H1 (cell line): ENCODE measurements at regions not wholly inside any gene's neighbourhood (a gene's known extent, or its start where the extent isn't known, plus 50 kb on each side); places are given as distances from the start of the nearest gene placed in this dataset.

ENCODE experiments used
- CTCF ChIA-PET: fragments of 300-600 bp; sonication (Branson Sonifier 250); formaldehyde crosslinking; loops from one replicate; lab custom pipeline; 2021; ENCODE audit not compliant: partially characterized antibody; lab: Charles Lee
- POLR2A ChIA-PET: fragments of 300-600 bp; sonication (Branson Sonifier 250); formaldehyde crosslinking; loops from one replicate; lab custom pipeline; 2021; ENCODE audit warnings: inconsistent platforms; ENCODE audit not compliant: partially characterized antibody; lab: Charles Lee
- DNase-seq, 2 experiments: peaks; one replicate each; pipeline versions ENCODE4 v3.0.0 to v3.0.0-alpha.2; 2010 to 2022; ENCODE audit warnings: low spot score in 2 of 2, low read depth in 1 of 2, mixed read lengths in 1 of 2
- FAIRE-seq: peaks from 2 replicates; lab custom pipeline; 2011; peaks lifted over from hg19 to GRCh38; lab: Jason Lieb, UNC
- H2AFZ ChIP-seq: 2 replicates; pipeline ENCODE4 v1.8.1; 2012; ENCODE audit warnings: low read length, inconsistent platforms
- H2AK5ac ChIP-seq: 2 replicates; pipeline ENCODE4 v1.6.1; 2013; ENCODE audit warnings: low read depth, low read length
- H2BK120ac ChIP-seq: replicated peaks from 2 replicates; pipeline ENCODE3; 2013; ENCODE audit warnings: low read depth, low read length, inconsistent platforms
- H2BK12ac ChIP-seq: 2 replicates; pipeline ENCODE4 v1.6.1; 2013; ENCODE audit warnings: low read depth, low read length
- H2BK15ac ChIP-seq: 2 replicates; pipeline ENCODE4 v1.6.1; 2013; ENCODE audit warnings: low read length
- H2BK20ac ChIP-seq: 2 replicates; pipeline ENCODE4 v1.6.1; 2013; ENCODE audit warnings: low read length
- H2BK5ac ChIP-seq: 2 replicates; pipeline ENCODE4 v1.6.1; 2013; ENCODE audit warnings: low read depth, low read length
- H3K14ac ChIP-seq: 2 replicates; pipeline ENCODE4 v1.6.1; 2013; ENCODE audit warnings: inconsistent platforms; ENCODE audit not compliant: insufficient read length
- H3K18ac ChIP-seq: 2 replicates; pipeline ENCODE4 v1.6.1; 2013; ENCODE audit warnings: low read length; ENCODE audit errors: extremely low read depth
- H3K23ac ChIP-seq: 2 replicates; pipeline ENCODE4 v1.6.1; 2013; ENCODE audit warnings: inconsistent platforms; ENCODE audit not compliant: insufficient read length
- H3K23me2 ChIP-seq: 2 replicates; pipeline ENCODE4 v1.6.1; 2013; ENCODE audit warnings: low read depth, low read length
- H3K27ac ChIP-seq: 2 replicates; pipeline ENCODE4 v1.6.1; 2011; ENCODE audit warnings: low read depth, low read length, inconsistent platforms
- H3K27me3 ChIP-seq, 4 experiments: replicated peaks in 1 of 4; 1 replicate in 1 of 4; 2 replicates in 3 of 4; pipeline versions ENCODE4 v1.6.1 to v1.8.1; 2011 to 2013; ENCODE audit warnings: low read length in 3 of 4, mild to moderate bottlenecking in 3 of 4, inconsistent platforms in 2 of 4, mixed read lengths in 2 of 4, moderate library complexity in 1 of 4; ENCODE audit not compliant: control insufficient read depth in 3 of 4, insufficient read depth in 3 of 4; ENCODE audit errors: extremely low read depth in 1 of 4
- H3K36me3 ChIP-seq, 4 experiments: 2 replicates each; pipeline versions ENCODE4 v1.6.1 to v1.8.1; 2011 to 2013; ENCODE audit warnings: mild to moderate bottlenecking in 4 of 4, low read length in 3 of 4, moderate library complexity in 2 of 4, control low read depth in 1 of 4, inconsistent platforms in 1 of 4; ENCODE audit not compliant: insufficient read depth in 4 of 4, control insufficient read depth in 2 of 4
- H3K4ac ChIP-seq: replicated peaks from 2 replicates; pipeline ENCODE3; 2013; ENCODE audit warnings: low read length, low read depth, mixed read lengths, inconsistent platforms; ENCODE audit not compliant: insufficient read length
- H3K4me1 ChIP-seq, 4 experiments: replicated peaks in 1 of 4; 1 replicate in 1 of 4; 2 replicates in 3 of 4; pipeline versions ENCODE4 v1.6.1 to v1.8.1; 2011 to 2013; ENCODE audit warnings: low read length in 3 of 4, inconsistent platforms in 2 of 4, mixed read lengths in 1 of 4; ENCODE audit not compliant: insufficient read depth in 4 of 4, control insufficient read depth in 3 of 4
- H3K4me2 ChIP-seq, 2 experiments: 2 replicates each; pipeline versions ENCODE4 v1.6.1 to v1.8.1; 2011 to 2013; ENCODE audit warnings: low read depth in 2 of 2, low read length in 2 of 2, control low read depth in 1 of 2, inconsistent platforms in 1 of 2, mild to moderate bottlenecking in 1 of 2; ENCODE audit not compliant: insufficient read depth in 1 of 2
- H3K4me3 ChIP-seq, 4 experiments: fragments of 200-600, 300-600 bp in 1 of 4; sonication (generic), shearing (Covaris generic), sonication (Bioruptor Twin) in 1 of 4; 2 replicates each; pipeline versions ENCODE4 v1.5.1 to v1.8.1; 2011 to 2016; ENCODE audit warnings: low read length in 4 of 4, low read depth in 3 of 4, control low read depth in 2 of 4, inconsistent platforms in 2 of 4, mild to moderate bottlenecking in 2 of 4, mixed read lengths in 1 of 4, moderate library complexity in 1 of 4; ENCODE audit not compliant: insufficient read depth in 2 of 4; ENCODE audit errors: extremely low read depth in 1 of 4
- H3K56ac ChIP-seq: replicated peaks from 2 replicates; pipeline ENCODE3; 2013; ENCODE audit warnings: low read depth, mild to moderate bottlenecking, mixed read lengths, low read length, inconsistent platforms; ENCODE audit not compliant: insufficient read length
- H3K79me1 ChIP-seq: 2 replicates; pipeline ENCODE4 v1.6.1; 2013; ENCODE audit warnings: low read depth, low read length, control low read depth
- H3K79me2 ChIP-seq, 2 experiments: 2 replicates each; pipeline versions ENCODE4 v1.6.1 to v1.8.1; 2012 to 2013; ENCODE audit warnings: low read length in 2 of 2, mild to moderate bottlenecking in 2 of 2, inconsistent platforms in 1 of 2; ENCODE audit not compliant: insufficient read depth in 2 of 2, control insufficient read depth in 1 of 2
- H3K9ac ChIP-seq, 4 experiments: replicated peaks in 1 of 4; 1 replicate in 1 of 4; 2 replicates in 3 of 4; pipeline versions ENCODE4 v1.6.1 to v1.8.1; 2011 to 2013; ENCODE audit warnings: low read depth in 3 of 4, low read length in 3 of 4, control low read depth in 2 of 4, mild to moderate bottlenecking in 2 of 4, moderate library complexity in 2 of 4, inconsistent platforms in 1 of 4; ENCODE audit errors: extremely low read depth in 1 of 4
- H3K9me3 ChIP-seq, 2 experiments: 2 replicates each; pipeline versions ENCODE4 v1.6.1 to v1.8.1; 2012 to 2013; ENCODE audit warnings: mild to moderate bottlenecking in 2 of 2, moderate library complexity in 2 of 2, control low read depth in 1 of 2, inconsistent platforms in 1 of 2, low read depth in 1 of 2, low read length in 1 of 2, mixed read lengths in 1 of 2; ENCODE audit not compliant: insufficient read depth in 2 of 2
- H4K20me1 ChIP-seq, 2 experiments: replicated peaks in 1 of 2; 2 replicates each; pipeline versions ENCODE3 to v1.8.1; 2011 to 2013; ENCODE audit warnings: inconsistent platforms in 2 of 2, low read length in 2 of 2, mild to moderate bottlenecking in 1 of 2; ENCODE audit not compliant: insufficient read depth in 2 of 2, control insufficient read depth in 1 of 2
- H4K5ac ChIP-seq: 2 replicates; pipeline ENCODE4 v1.6.1; 2013; ENCODE audit warnings: low read length, low read depth, mixed read lengths, inconsistent platforms; ENCODE audit not compliant: insufficient read length
- H4K8ac ChIP-seq: 2 replicates; pipeline ENCODE4 v1.8.0; 2013; ENCODE audit warnings: mild to moderate bottlenecking, moderate library complexity, low read length, inconsistent platforms; ENCODE audit not compliant: insufficient read depth; ENCODE audit errors: extremely low read depth
- H4K91ac ChIP-seq: replicated peaks from 2 replicates; pipeline ENCODE3; 2013; ENCODE audit warnings: low read length, mixed read lengths, inconsistent platforms; ENCODE audit not compliant: insufficient read length
- BACH1 ChIP-seq: IDR thresholded peaks from 2 replicates; pipeline ENCODE4 v1.6.1; 2012; ENCODE audit warnings: low read length, improper control_type of control experiment
- JUN ChIP-seq: IDR thresholded peaks from 2 replicates; pipeline ENCODE4 v1.6.1; 2011; ENCODE audit warnings: low read depth, mild to moderate bottlenecking, improper control_type of control experiment, low read length
- POLR2AphosphoS5 ChIP-seq: IDR thresholded peaks from 2 replicates; pipeline ENCODE4 v1.6.1; 2011; ENCODE audit warnings: low read depth, low read length
- RFX5 ChIP-seq: IDR thresholded peaks from 2 replicates; pipeline ENCODE4 v1.6.1; 2011; ENCODE audit warnings: low read depth, low read length, improper control_type of control experiment, borderline replicate concordance
- SRF ChIP-seq: IDR thresholded peaks from 2 replicates; pipeline ENCODE4 v1.6.1; 2011; ENCODE audit warnings: mild to moderate bottlenecking, low read depth, low read length, moderate library complexity
- TAF1 ChIP-seq: IDR thresholded peaks from 2 replicates; pipeline ENCODE4 v1.6.1; 2011; ENCODE audit warnings: mild to moderate bottlenecking, low read depth, low read length
- WGBS, 2 experiments: shearing (Covaris generic) in 1 of 2; methylation state at CpG; one replicate each; pipeline versions ENCODE4 v1.1.6 to v1.1.7; 2013 to 2015; ENCODE audit warnings: low lambda C conversion rate in 2 of 2, mixed read lengths in 2 of 2, inconsistent platforms in 1 of 2, low coverage in 1 of 2, missing lambda C conversion rate in 1 of 2; ENCODE audit not compliant: insufficient replicate concordance in 2 of 2, insufficient coverage in 1 of 2, insufficient read length in 1 of 2; ENCODE audit errors: extremely low coverage in 1 of 2, missing lambda C conversion rate in 1 of 2; 5-methylcytosine and 5-hydroxymethylcytosine counted together

DNA sequence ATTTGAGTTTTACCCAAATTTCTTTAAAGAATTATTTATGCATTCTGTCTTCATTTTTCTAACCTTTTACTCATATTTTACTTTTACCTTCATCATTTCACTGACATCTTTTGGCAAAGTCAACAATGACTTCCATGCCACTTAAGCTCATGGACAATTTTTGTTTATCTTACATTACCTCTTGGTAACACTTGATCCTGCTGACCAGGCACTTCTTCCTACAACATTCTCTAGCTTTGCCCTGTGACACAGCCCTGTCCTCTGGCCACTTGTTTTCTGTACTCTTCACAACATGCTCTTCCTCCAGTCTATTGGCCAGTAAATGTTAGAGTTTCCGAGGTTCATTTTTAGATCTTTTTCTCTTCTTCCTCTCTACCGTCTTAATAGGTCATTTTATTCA, 377.2 kb downstream of the SUCLA2 start (continued):
- no peak for TF ChIP-seq POLR2AphosphoS5

DNA sequence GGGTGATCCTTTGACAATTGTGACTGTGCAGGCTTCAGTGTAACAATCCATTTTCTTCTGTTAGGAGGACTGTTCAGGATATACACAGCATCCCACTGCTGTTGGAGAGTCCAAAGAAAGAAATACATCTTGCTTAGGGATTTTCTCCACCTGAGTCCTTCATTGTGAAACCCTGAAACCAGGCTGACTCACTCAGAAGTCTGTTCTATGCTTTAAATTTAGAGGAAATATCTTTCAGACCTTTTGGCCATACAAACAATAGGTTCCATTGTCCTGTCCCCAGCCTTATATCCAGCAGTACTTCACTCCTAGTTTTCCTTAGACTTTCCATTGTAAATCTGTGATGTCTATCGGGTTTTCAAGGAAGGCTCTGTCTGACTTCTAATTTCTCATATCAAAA, 379.1 kb downstream of the SUCLA2 start:
- no peak overlapping the region for H2BK12ac ChIP-seq
- no peaks in the 10 kb centered on the region for H3K79me1 ChIP-seq
- no peaks in the 10 kb centered on the region for H3K79me2 ChIP-seq
- WGBS, 2 experiments: 86% methylated on average over 1 of the region's 1 CpG; no CpG with 5 or more reads in 1 of the 2 experiments
- H2BK20ac ChIP-seq: no peak overlapping the region
- no peak overlapping the region for H2AFZ ChIP-seq
- no peak overlapping the region for H3K4me2 ChIP-seq
- no peak overlapping the region for H4K5ac ChIP-seq
- no peaks in the 10 kb centered on the region for H3K4me1 ChIP-seq
- H3K27ac ChIP-seq: no peak overlapping the region
- H3K56ac ChIP-seq: no peak overlapping the region
- no peak for DNase-seq
- no peak for FAIRE-seq
- no peak overlapping the region for H4K91ac ChIP-seq
- no peak overlapping the region for H3K18ac ChIP-seq
- H4K20me1 ChIP-seq: no peaks in the 10 kb centered on the region
- H3K36me3 ChIP-seq: no peaks in the 10 kb centered on the region
- POLR2A ChIA-PET: no interaction called here
- no peak overlapping the region for H3K4me3 ChIP-seq
- H3K23ac ChIP-seq: no peak overlapping the region
- H3K27me3 ChIP-seq: no peaks in the 10 kb centered on the region
- no peak overlapping the region for H3K4ac ChIP-seq
- H3K9ac ChIP-seq: no peak overlapping the region
- H3K9me3 ChIP-seq: no peaks in the 10 kb centered on the region; a peak in 1 of 4 replicates
- TF ChIP-seq BACH1: no peak
- no peak for TF ChIP-seq JUN
- no peak for TF ChIP-seq RFX5
- TF ChIP-seq SRF: no peak
- no peak for TF ChIP-seq TAF1
- no peaks in the 10 kb centered on the region for H3K23me2 ChIP-seq
- H2BK15ac ChIP-seq: no peak overlapping the region
- H3K14ac ChIP-seq: no peak overlapping the region
- no peak overlapping the region for H4K8ac ChIP-seq
- H2BK120ac ChIP-seq: no peak overlapping the region
- H2BK5ac ChIP-seq: no peak overlapping the region
- CTCF ChIA-PET: no interaction called here
- no peak overlapping the region for H2AK5ac ChIP-seq
